ENCODE measurements at regions not wholly inside any gene's neighbourhood (a gene's known extent, or its start where the extent isn't known, plus 50 kb on each side); places are given as distances from the start of the nearest gene placed in this dataset.

GRCh38 chr1:116309090-116309870 lies 63.8 kb upstream of the ATP1A1 start (continued):
- TF ChIP-seq, protein P1, sequence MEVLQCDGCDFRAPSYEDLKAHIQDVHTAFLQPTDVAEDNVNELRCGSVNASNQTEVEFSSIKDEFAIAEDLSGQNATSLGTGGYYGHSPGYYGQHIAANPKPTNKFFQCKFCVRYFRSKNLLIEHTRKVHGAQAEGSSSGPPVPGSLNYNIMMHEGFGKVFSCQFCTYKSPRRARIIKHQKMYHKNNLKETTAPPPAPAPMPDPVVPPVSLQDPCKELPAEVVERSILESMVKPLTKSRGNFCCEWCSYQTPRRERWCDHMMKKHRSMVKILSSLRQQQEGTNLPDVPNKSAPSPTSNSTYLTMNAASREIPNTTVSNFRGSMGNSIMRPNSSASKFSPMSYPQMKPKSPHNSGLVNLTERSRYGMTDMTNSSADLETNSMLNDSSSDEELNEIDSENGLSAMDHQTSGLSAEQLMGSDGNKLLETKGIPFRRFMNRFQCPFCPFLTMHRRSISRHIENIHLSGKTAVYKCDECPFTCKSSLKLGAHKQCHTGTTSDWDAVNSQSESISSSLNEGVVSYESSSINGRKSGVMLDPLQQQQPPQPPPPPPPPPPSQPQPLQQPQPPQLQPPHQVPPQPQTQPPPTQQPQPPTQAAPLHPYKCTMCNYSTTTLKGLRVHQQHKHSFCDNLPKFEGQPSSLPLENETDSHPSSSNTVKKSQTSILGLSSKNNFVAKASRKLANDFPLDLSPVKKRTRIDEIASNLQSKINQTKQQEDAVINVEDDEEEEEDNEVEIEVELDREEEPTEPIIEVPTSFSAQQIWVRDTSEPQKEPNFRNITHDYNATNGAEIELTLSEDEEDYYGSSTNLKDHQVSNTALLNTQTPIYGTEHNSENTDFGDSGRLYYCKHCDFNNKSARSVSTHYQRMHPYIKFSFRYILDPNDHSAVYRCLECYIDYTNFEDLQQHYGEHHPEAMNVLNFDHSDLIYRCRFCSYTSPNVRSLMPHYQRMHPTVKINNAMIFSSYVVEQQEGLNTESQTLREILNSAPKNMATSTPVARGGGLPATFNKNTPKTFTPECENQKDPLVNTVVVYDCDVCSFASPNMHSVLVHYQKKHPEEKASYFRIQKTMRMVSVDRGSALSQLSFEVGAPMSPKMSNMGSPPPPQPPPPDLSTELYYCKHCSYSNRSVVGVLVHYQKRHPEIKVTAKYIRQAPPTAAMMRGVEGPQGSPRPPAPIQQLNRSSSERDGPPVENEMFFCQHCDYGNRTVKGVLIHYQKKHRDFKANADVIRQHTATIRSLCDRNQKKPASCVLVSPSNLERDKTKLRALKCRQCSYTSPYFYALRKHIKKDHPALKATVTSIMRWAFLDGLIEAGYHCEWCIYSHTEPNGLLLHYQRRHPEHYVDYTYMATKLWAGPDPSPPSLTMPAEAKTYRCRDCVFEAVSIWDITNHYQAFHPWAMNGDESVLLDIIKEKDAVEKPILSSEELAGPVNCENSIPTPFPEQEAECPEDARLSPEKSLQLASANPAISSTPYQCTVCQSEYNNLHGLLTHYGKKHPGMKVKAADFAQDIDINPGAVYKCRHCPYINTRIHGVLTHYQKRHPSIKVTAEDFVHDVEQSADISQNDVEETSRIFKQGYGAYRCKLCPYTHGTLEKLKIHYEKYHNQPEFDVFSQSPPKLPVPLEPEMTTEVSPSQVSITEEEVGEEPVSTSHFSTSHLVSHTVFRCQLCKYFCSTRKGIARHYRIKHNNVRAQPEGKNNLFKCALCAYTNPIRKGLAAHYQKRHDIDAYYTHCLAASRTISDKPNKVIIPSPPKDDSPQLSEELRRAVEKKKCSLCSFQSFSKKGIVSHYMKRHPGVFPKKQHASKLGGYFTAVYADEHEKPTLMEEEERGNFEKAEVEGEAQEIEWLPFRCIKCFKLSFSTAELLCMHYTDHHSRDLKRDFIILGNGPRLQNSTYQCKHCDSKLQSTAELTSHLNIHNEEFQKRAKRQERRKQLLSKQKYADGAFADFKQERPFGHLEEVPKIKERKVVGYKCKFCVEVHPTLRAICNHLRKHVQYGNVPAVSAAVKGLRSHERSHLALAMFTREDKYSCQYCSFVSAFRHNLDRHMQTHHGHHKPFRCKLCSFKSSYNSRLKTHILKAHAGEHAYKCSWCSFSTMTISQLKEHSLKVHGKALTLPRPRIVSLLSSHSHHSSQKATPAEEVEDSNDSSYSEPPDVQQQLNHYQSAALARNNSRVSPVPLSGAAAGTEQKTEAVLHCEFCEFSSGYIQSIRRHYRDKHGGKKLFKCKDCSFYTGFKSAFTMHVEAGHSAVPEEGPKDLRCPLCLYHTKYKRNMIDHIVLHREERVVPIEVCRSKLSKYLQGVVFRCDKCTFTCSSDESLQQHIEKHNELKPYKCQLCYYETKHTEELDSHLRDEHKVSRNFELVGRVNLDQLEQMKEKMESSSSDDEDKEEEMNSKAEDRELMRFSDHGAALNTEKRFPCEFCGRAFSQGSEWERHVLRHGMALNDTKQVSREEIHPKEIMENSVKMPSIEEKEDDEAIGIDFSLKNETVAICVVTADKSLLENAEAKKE (CRISPR knock-in tag; IDR thresholded peaks at IDR 0.05), result no peak
- no peak for TF ChIP-seq REST (IDR thresholded peaks at IDR 0.05; ENCODE audit: unreplicated experiment)
- TF ChIP-seq STAT1 (IDR thresholded peaks at IDR 0.05; ENCODE audit: unreplicated experiment), result no peak

- Histone ChIP-seq H4K20me1 (replicated peaks; ENCODE audit: insufficient read depth) (no peaks in the 10 kb centered on the region), H3K36me3 (ENCODE audit: insufficient read depth) (no peaks in the 10 kb centered on the region), H3K9me2 (ENCODE audit: insufficient read depth) (peaks cover 10% of the 10 kb centered on the region; the same call in 1 of the 2 replicates), H3K27me3 (ENCODE audit: insufficient read depth) (no peaks in the 10 kb centered on the region), H3K79me2 (replicated peaks; ENCODE audit: insufficient read depth) (no peaks in the 10 kb centered on the region), H3K4me3 (no peak overlapping the region), H2AFZ (no peak overlapping the region), H3F3A (replicated peaks; ENCODE audit: low read depth) (no peaks in the 10 kb centered on the region), H3K4me2 (no peak overlapping the region), H3K4me1 (ENCODE audit: insufficient read depth) (peaks cover 12% of the 10 kb centered on the region), H3K27ac (ENCODE audit: low read depth) (no peak overlapping the region)
- Mint-ChIP-seq H3K36me3 (ENCODE audit: low read depth) (no peaks in the 10 kb centered on the region), H3K27me3 (ENCODE audit: insufficient read depth, low read depth, poor library complexity) (no peaks in the 10 kb centered on the region), H3K27ac (no peak overlapping the region), H3K4me1 (peaks cover 21% of the 10 kb centered on the region), H3K9me3 (no peaks in the 10 kb centered on the region), H3K4me3 (no peak overlapping the region)
- ATAC-seq, result no peak
- no peak for DNase-seq (ENCODE audit: low spot score)
- TF ChIP-seq POLR2AphosphoS5 (IDR thresholded peaks at IDR 0.05; ENCODE audit: low read depth), result no peak
- TF ChIP-seq ZNF331 (CRISPR knock-in tag; IDR thresholded peaks at IDR 0.05; ENCODE audit: low read depth), result no peak
- no peak for TF ChIP-seq REST (IDR thresholded peaks at IDR 0.05; ENCODE audit: unreplicated experiment)
- TF ChIP-seq NANOG (IDR thresholded peaks at IDR 0.05; ENCODE audit: borderline replicate concordance), result no peak
- TF ChIP-seq, protein P2, sequence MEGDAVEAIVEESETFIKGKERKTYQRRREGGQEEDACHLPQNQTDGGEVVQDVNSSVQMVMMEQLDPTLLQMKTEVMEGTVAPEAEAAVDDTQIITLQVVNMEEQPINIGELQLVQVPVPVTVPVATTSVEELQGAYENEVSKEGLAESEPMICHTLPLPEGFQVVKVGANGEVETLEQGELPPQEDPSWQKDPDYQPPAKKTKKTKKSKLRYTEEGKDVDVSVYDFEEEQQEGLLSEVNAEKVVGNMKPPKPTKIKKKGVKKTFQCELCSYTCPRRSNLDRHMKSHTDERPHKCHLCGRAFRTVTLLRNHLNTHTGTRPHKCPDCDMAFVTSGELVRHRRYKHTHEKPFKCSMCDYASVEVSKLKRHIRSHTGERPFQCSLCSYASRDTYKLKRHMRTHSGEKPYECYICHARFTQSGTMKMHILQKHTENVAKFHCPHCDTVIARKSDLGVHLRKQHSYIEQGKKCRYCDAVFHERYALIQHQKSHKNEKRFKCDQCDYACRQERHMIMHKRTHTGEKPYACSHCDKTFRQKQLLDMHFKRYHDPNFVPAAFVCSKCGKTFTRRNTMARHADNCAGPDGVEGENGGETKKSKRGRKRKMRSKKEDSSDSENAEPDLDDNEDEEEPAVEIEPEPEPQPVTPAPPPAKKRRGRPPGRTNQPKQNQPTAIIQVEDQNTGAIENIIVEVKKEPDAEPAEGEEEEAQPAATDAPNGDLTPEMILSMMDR (conservative IDR thresholded peaks at IDR 0.05; ENCODE audit: low read depth in 2 of 2), result no peak
- TF ChIP-seq EZH2phosphoT487 (IDR thresholded peaks at IDR 0.05; ENCODE audit: unreplicated experiment), result no peak
These were observed 62.9 kb upstream of the ATP1A1 start for GRCh38 chr1:116310180-116310579.
